H1 (cell line): ENCODE measurements at regions not wholly inside any gene's neighbourhood (a gene's known extent, or its start where the extent isn't known, plus 50 kb on each side); places are given as distances from the start of the nearest gene placed in this dataset.

Source experiments
- CTCF ChIA-PET: fragments of 300-600 bp; sonication (Branson Sonifier 250); formaldehyde crosslinking; loops from one replicate; lab custom pipeline; 2021; ENCODE audit not compliant: partially characterized antibody; lab: Charles Lee
- POLR2A ChIA-PET: fragments of 300-600 bp; sonication (Branson Sonifier 250); formaldehyde crosslinking; loops from one replicate; lab custom pipeline; 2021; ENCODE audit warnings: inconsistent platforms; ENCODE audit not compliant: partially characterized antibody; lab: Charles Lee
- DNase-seq, 2 experiments: peaks; one replicate each; pipeline versions ENCODE4 v3.0.0 to v3.0.0-alpha.2; 2010 to 2022; ENCODE audit warnings: low spot score in 2 of 2, low read depth in 1 of 2, mixed read lengths in 1 of 2
- FAIRE-seq: peaks from 2 replicates; lab custom pipeline; 2011; peaks lifted over from hg19 to GRCh38; lab: Jason Lieb, UNC
- H2AFZ ChIP-seq: 2 replicates; pipeline ENCODE4 v1.8.1; 2012; ENCODE audit warnings: low read length, inconsistent platforms
- H2AK5ac ChIP-seq: 2 replicates; pipeline ENCODE4 v1.6.1; 2013; ENCODE audit warnings: low read depth, low read length
- H2BK120ac ChIP-seq: replicated peaks from 2 replicates; pipeline ENCODE3; 2013; ENCODE audit warnings: low read depth, low read length, inconsistent platforms
- H2BK12ac ChIP-seq: 2 replicates; pipeline ENCODE4 v1.6.1; 2013; ENCODE audit warnings: low read depth, low read length
- H2BK15ac ChIP-seq: 2 replicates; pipeline ENCODE4 v1.6.1; 2013; ENCODE audit warnings: low read length
- H2BK20ac ChIP-seq: 2 replicates; pipeline ENCODE4 v1.6.1; 2013; ENCODE audit warnings: low read length
- H2BK5ac ChIP-seq: 2 replicates; pipeline ENCODE4 v1.6.1; 2013; ENCODE audit warnings: low read depth, low read length
- H3K14ac ChIP-seq: 2 replicates; pipeline ENCODE4 v1.6.1; 2013; ENCODE audit warnings: inconsistent platforms; ENCODE audit not compliant: insufficient read length
- H3K18ac ChIP-seq: 2 replicates; pipeline ENCODE4 v1.6.1; 2013; ENCODE audit warnings: low read length; ENCODE audit errors: extremely low read depth
- H3K23ac ChIP-seq: 2 replicates; pipeline ENCODE4 v1.6.1; 2013; ENCODE audit warnings: inconsistent platforms; ENCODE audit not compliant: insufficient read length
- H3K23me2 ChIP-seq: 2 replicates; pipeline ENCODE4 v1.6.1; 2013; ENCODE audit warnings: low read depth, low read length
- H3K27ac ChIP-seq: 2 replicates; pipeline ENCODE4 v1.6.1; 2011; ENCODE audit warnings: low read depth, low read length, inconsistent platforms
- H3K27me3 ChIP-seq, 4 experiments: replicated peaks in 1 of 4; 1 replicate in 1 of 4; 2 replicates in 3 of 4; pipeline versions ENCODE4 v1.6.1 to v1.8.1; 2011 to 2013; ENCODE audit warnings: low read length in 3 of 4, mild to moderate bottlenecking in 3 of 4, inconsistent platforms in 2 of 4, mixed read lengths in 2 of 4, moderate library complexity in 1 of 4; ENCODE audit not compliant: control insufficient read depth in 3 of 4, insufficient read depth in 3 of 4; ENCODE audit errors: extremely low read depth in 1 of 4
- H3K36me3 ChIP-seq, 4 experiments: 2 replicates each; pipeline versions ENCODE4 v1.6.1 to v1.8.1; 2011 to 2013; ENCODE audit warnings: mild to moderate bottlenecking in 4 of 4, low read length in 3 of 4, moderate library complexity in 2 of 4, control low read depth in 1 of 4, inconsistent platforms in 1 of 4; ENCODE audit not compliant: insufficient read depth in 4 of 4, control insufficient read depth in 2 of 4
- H3K4ac ChIP-seq: replicated peaks from 2 replicates; pipeline ENCODE3; 2013; ENCODE audit warnings: low read length, low read depth, mixed read lengths, inconsistent platforms; ENCODE audit not compliant: insufficient read length
- H3K4me1 ChIP-seq, 4 experiments: replicated peaks in 1 of 4; 1 replicate in 1 of 4; 2 replicates in 3 of 4; pipeline versions ENCODE4 v1.6.1 to v1.8.1; 2011 to 2013; ENCODE audit warnings: low read length in 3 of 4, inconsistent platforms in 2 of 4, mixed read lengths in 1 of 4; ENCODE audit not compliant: insufficient read depth in 4 of 4, control insufficient read depth in 3 of 4
- H3K4me2 ChIP-seq, 2 experiments: 2 replicates each; pipeline versions ENCODE4 v1.6.1 to v1.8.1; 2011 to 2013; ENCODE audit warnings: low read depth in 2 of 2, low read length in 2 of 2, control low read depth in 1 of 2, inconsistent platforms in 1 of 2, mild to moderate bottlenecking in 1 of 2; ENCODE audit not compliant: insufficient read depth in 1 of 2
- H3K4me3 ChIP-seq, 4 experiments: fragments of 200-600, 300-600 bp in 1 of 4; sonication (generic), shearing (Covaris generic), sonication (Bioruptor Twin) in 1 of 4; 2 replicates each; pipeline versions ENCODE4 v1.5.1 to v1.8.1; 2011 to 2016; ENCODE audit warnings: low read length in 4 of 4, low read depth in 3 of 4, control low read depth in 2 of 4, inconsistent platforms in 2 of 4, mild to moderate bottlenecking in 2 of 4, mixed read lengths in 1 of 4, moderate library complexity in 1 of 4; ENCODE audit not compliant: insufficient read depth in 2 of 4; ENCODE audit errors: extremely low read depth in 1 of 4
- H3K56ac ChIP-seq: replicated peaks from 2 replicates; pipeline ENCODE3; 2013; ENCODE audit warnings: low read depth, mild to moderate bottlenecking, mixed read lengths, low read length, inconsistent platforms; ENCODE audit not compliant: insufficient read length
- H3K79me1 ChIP-seq: 2 replicates; pipeline ENCODE4 v1.6.1; 2013; ENCODE audit warnings: low read depth, low read length, control low read depth
- H3K79me2 ChIP-seq, 2 experiments: 2 replicates each; pipeline versions ENCODE4 v1.6.1 to v1.8.1; 2012 to 2013; ENCODE audit warnings: low read length in 2 of 2, mild to moderate bottlenecking in 2 of 2, inconsistent platforms in 1 of 2; ENCODE audit not compliant: insufficient read depth in 2 of 2, control insufficient read depth in 1 of 2
- H3K9ac ChIP-seq, 4 experiments: replicated peaks in 1 of 4; 1 replicate in 1 of 4; 2 replicates in 3 of 4; pipeline versions ENCODE4 v1.6.1 to v1.8.1; 2011 to 2013; ENCODE audit warnings: low read depth in 3 of 4, low read length in 3 of 4, control low read depth in 2 of 4, mild to moderate bottlenecking in 2 of 4, moderate library complexity in 2 of 4, inconsistent platforms in 1 of 4; ENCODE audit errors: extremely low read depth in 1 of 4
- H3K9me3 ChIP-seq, 2 experiments: 2 replicates each; pipeline versions ENCODE4 v1.6.1 to v1.8.1; 2012 to 2013; ENCODE audit warnings: mild to moderate bottlenecking in 2 of 2, moderate library complexity in 2 of 2, control low read depth in 1 of 2, inconsistent platforms in 1 of 2, low read depth in 1 of 2, low read length in 1 of 2, mixed read lengths in 1 of 2; ENCODE audit not compliant: insufficient read depth in 2 of 2
- H4K20me1 ChIP-seq, 2 experiments: replicated peaks in 1 of 2; 2 replicates each; pipeline versions ENCODE3 to v1.8.1; 2011 to 2013; ENCODE audit warnings: inconsistent platforms in 2 of 2, low read length in 2 of 2, mild to moderate bottlenecking in 1 of 2; ENCODE audit not compliant: insufficient read depth in 2 of 2, control insufficient read depth in 1 of 2
- H4K5ac ChIP-seq: 2 replicates; pipeline ENCODE4 v1.6.1; 2013; ENCODE audit warnings: low read length, low read depth, mixed read lengths, inconsistent platforms; ENCODE audit not compliant: insufficient read length
- H4K8ac ChIP-seq: 2 replicates; pipeline ENCODE4 v1.8.0; 2013; ENCODE audit warnings: mild to moderate bottlenecking, moderate library complexity, low read length, inconsistent platforms; ENCODE audit not compliant: insufficient read depth; ENCODE audit errors: extremely low read depth
- H4K91ac ChIP-seq: replicated peaks from 2 replicates; pipeline ENCODE3; 2013; ENCODE audit warnings: low read length, mixed read lengths, inconsistent platforms; ENCODE audit not compliant: insufficient read length
- BACH1 ChIP-seq: IDR thresholded peaks from 2 replicates; pipeline ENCODE4 v1.6.1; 2012; ENCODE audit warnings: low read length, improper control_type of control experiment
- CHD1 ChIP-seq: IDR thresholded peaks from 2 replicates; pipeline ENCODE4 v1.6.1; 2012; ENCODE audit warnings: low read depth, low read length, improper control_type of control experiment
- CHD2 ChIP-seq: IDR thresholded peaks from 2 replicates; pipeline ENCODE4 v1.6.1; 2012; ENCODE audit warnings: low read length, improper control_type of control experiment
- RNF2 ChIP-seq: fragments of 200-900, 300-1000 bp; sonication (generic); IDR thresholded peaks from 2 replicates; pipeline ENCODE4 v1.7.1; 2016; ENCODE audit warnings: borderline replicate concordance, low read depth, mild to moderate bottlenecking, antibody characterized with exemption, low read length; ENCODE audit not compliant: poor library complexity, severe bottlenecking; ENCODE audit errors: missing control alignments
- SUZ12 ChIP-seq: fragments of 200-600 bp; sonication (generic); IDR thresholded peaks from 2 replicates; pipeline ENCODE4 v1.6.1; 2012; ENCODE audit warnings: mild to moderate bottlenecking, inconsistent platforms, low read length, moderate library complexity, mixed read lengths
- TAF1 ChIP-seq: IDR thresholded peaks from 2 replicates; pipeline ENCODE4 v1.6.1; 2011; ENCODE audit warnings: mild to moderate bottlenecking, low read depth, low read length
- TCF12 ChIP-seq: IDR thresholded peaks from 2 replicates; pipeline ENCODE4 v1.6.1; 2011; ENCODE audit warnings: low read depth, mild to moderate bottlenecking, low read length
- ZNF274 ChIP-seq: IDR thresholded peaks from 2 replicates; pipeline ENCODE4 v1.7.0; 2012; ENCODE audit warnings: low read length, borderline replicate concordance; ENCODE audit errors: extremely low read depth
- WGBS, 2 experiments: shearing (Covaris generic) in 1 of 2; methylation state at CpG; one replicate each; pipeline versions ENCODE4 v1.1.6 to v1.1.7; 2013 to 2015; ENCODE audit warnings: low lambda C conversion rate in 2 of 2, mixed read lengths in 2 of 2, inconsistent platforms in 1 of 2, low coverage in 1 of 2, missing lambda C conversion rate in 1 of 2; ENCODE audit not compliant: insufficient replicate concordance in 2 of 2, insufficient coverage in 1 of 2, insufficient read length in 1 of 2; ENCODE audit errors: extremely low coverage in 1 of 2, missing lambda C conversion rate in 1 of 2; 5-methylcytosine and 5-hydroxymethylcytosine counted together
- TF ChIP-seq, protein P1 (sequence below): IDR thresholded peaks from 2 replicates; pipeline ENCODE4 v1.6.1; 2011; ENCODE audit warnings: low read depth, mild to moderate bottlenecking, low read length; ENCODE audit not compliant: insufficient read depth

DNA sequence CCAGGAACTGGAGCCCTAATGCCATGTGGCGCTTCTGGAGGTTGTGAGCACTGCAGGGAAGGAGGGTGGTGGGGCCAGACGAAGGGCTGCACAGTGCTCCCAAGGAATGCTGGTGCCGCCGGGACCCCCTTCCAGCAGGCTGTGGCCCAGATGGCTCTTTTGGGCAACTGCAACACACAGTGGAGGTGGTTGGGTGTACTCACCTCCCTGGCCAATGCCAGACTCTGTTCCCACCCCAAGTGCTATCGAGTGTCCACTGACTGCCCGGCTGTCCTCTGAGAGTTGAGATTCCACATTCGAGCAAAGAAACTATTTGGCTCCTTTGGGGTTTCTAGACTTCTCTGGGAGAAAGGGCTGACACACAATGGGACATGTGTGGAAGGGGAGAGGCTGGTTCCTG, 167.9 kb downstream of the RGS9 start:
- no peak overlapping the region for H3K18ac ChIP-seq
- WGBS, 2 experiments = 86% methylated on average over 7 of the region's 7 CpGs; no CpG with 5 or more reads in 1 of the 2 experiments
- H3K4me2 ChIP-seq = no peak overlapping the region
- no peaks in the 10 kb centered on the region for H3K23me2 ChIP-seq
- H2BK12ac ChIP-seq = no peak overlapping the region
- no peak overlapping the region for H3K56ac ChIP-seq
- H4K91ac ChIP-seq = no peak overlapping the region
- no peak overlapping the region for H3K4ac ChIP-seq
- H3K14ac ChIP-seq = no peak overlapping the region
- no peak overlapping the region for H2BK20ac ChIP-seq
- no peaks in the 10 kb centered on the region for H3K79me2 ChIP-seq
- no peak overlapping the region for H3K23ac ChIP-seq
- TF ChIP-seq, protein P1, sequence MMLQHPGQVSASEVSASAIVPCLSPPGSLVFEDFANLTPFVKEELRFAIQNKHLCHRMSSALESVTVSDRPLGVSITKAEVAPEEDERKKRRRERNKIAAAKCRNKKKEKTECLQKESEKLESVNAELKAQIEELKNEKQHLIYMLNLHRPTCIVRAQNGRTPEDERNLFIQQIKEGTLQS = no peak
- TF ChIP-seq ZNF274 (no peak), CHD1 (no peak), TCF12 (no peak), RNF2 (no peak), SUZ12 (no peak), CHD2 (no peak), BACH1 (no peak), TAF1 (no peak)
- no peak overlapping the region for H4K5ac ChIP-seq
- no peaks in the 10 kb centered on the region for H3K27me3 ChIP-seq
- H3K79me1 ChIP-seq = no peaks in the 10 kb centered on the region
- H2AFZ ChIP-seq = no peak overlapping the region
- H3K9me3 ChIP-seq = peaks cover 5 to 7% of the 10 kb centered on the region in 2 experiments; a peak in 3 of 4 replicates
- no peak overlapping the region for H2BK15ac ChIP-seq
- H3K4me1 ChIP-seq = no peaks in the 10 kb centered on the region
- H3K36me3 ChIP-seq = no peaks in the 10 kb centered on the region
- H2BK5ac ChIP-seq = no peak overlapping the region
- no peak overlapping the region for H3K27ac ChIP-seq
- POLR2A ChIA-PET = no interaction called here
- no peak for DNase-seq
- CTCF ChIA-PET = no interaction called here
- H3K4me3 ChIP-seq = no peak overlapping the region
- no peaks in the 10 kb centered on the region for H4K20me1 ChIP-seq
- no peak overlapping the region for H4K8ac ChIP-seq
- H2BK120ac ChIP-seq = no peak overlapping the region
- no peak overlapping the region for H3K9ac ChIP-seq
- no peak overlapping the region for H2AK5ac ChIP-seq
- FAIRE-seq = no peak
